H1 (cell line): ENCODE measurements at regions not wholly inside any gene's neighbourhood (a gene's known extent, or its start where the extent isn't known, plus 50 kb on each side); places are given as distances from the start of the nearest gene placed in this dataset.

Experiments used
- CTCF ChIA-PET: fragments of 300-600 bp; sonication (Branson Sonifier 250); formaldehyde crosslinking; loops from one replicate; lab custom pipeline; 2021; ENCODE audit not compliant: partially characterized antibody; lab: Charles Lee
- POLR2A ChIA-PET: fragments of 300-600 bp; sonication (Branson Sonifier 250); formaldehyde crosslinking; loops from one replicate; lab custom pipeline; 2021; ENCODE audit warnings: inconsistent platforms; ENCODE audit not compliant: partially characterized antibody; lab: Charles Lee
- DNase-seq, 2 experiments: peaks; one replicate each; pipeline versions ENCODE4 v3.0.0 to v3.0.0-alpha.2; 2010 to 2022; ENCODE audit warnings: low spot score in 2 of 2, low read depth in 1 of 2, mixed read lengths in 1 of 2
- FAIRE-seq: peaks from 2 replicates; lab custom pipeline; 2011; peaks lifted over from hg19 to GRCh38; lab: Jason Lieb, UNC
- H2AFZ ChIP-seq: 2 replicates; pipeline ENCODE4 v1.8.1; 2012; ENCODE audit warnings: low read length, inconsistent platforms
- H2AK5ac ChIP-seq: 2 replicates; pipeline ENCODE4 v1.6.1; 2013; ENCODE audit warnings: low read depth, low read length
- H2BK120ac ChIP-seq: replicated peaks from 2 replicates; pipeline ENCODE3; 2013; ENCODE audit warnings: low read depth, low read length, inconsistent platforms
- H2BK12ac ChIP-seq: 2 replicates; pipeline ENCODE4 v1.6.1; 2013; ENCODE audit warnings: low read depth, low read length
- H2BK15ac ChIP-seq: 2 replicates; pipeline ENCODE4 v1.6.1; 2013; ENCODE audit warnings: low read length
- H2BK20ac ChIP-seq: 2 replicates; pipeline ENCODE4 v1.6.1; 2013; ENCODE audit warnings: low read length
- H2BK5ac ChIP-seq: 2 replicates; pipeline ENCODE4 v1.6.1; 2013; ENCODE audit warnings: low read depth, low read length
- H3K14ac ChIP-seq: 2 replicates; pipeline ENCODE4 v1.6.1; 2013; ENCODE audit warnings: inconsistent platforms; ENCODE audit not compliant: insufficient read length
- H3K18ac ChIP-seq: 2 replicates; pipeline ENCODE4 v1.6.1; 2013; ENCODE audit warnings: low read length; ENCODE audit errors: extremely low read depth
- H3K23ac ChIP-seq: 2 replicates; pipeline ENCODE4 v1.6.1; 2013; ENCODE audit warnings: inconsistent platforms; ENCODE audit not compliant: insufficient read length
- H3K23me2 ChIP-seq: 2 replicates; pipeline ENCODE4 v1.6.1; 2013; ENCODE audit warnings: low read depth, low read length
- H3K27ac ChIP-seq: 2 replicates; pipeline ENCODE4 v1.6.1; 2011; ENCODE audit warnings: low read depth, low read length, inconsistent platforms
- H3K27me3 ChIP-seq, 4 experiments: replicated peaks in 1 of 4; 1 replicate in 1 of 4; 2 replicates in 3 of 4; pipeline versions ENCODE4 v1.6.1 to v1.8.1; 2011 to 2013; ENCODE audit warnings: low read length in 3 of 4, mild to moderate bottlenecking in 3 of 4, inconsistent platforms in 2 of 4, mixed read lengths in 2 of 4, moderate library complexity in 1 of 4; ENCODE audit not compliant: control insufficient read depth in 3 of 4, insufficient read depth in 3 of 4; ENCODE audit errors: extremely low read depth in 1 of 4
- H3K36me3 ChIP-seq, 4 experiments: 2 replicates each; pipeline versions ENCODE4 v1.6.1 to v1.8.1; 2011 to 2013; ENCODE audit warnings: mild to moderate bottlenecking in 4 of 4, low read length in 3 of 4, moderate library complexity in 2 of 4, control low read depth in 1 of 4, inconsistent platforms in 1 of 4; ENCODE audit not compliant: insufficient read depth in 4 of 4, control insufficient read depth in 2 of 4
- H3K4ac ChIP-seq: replicated peaks from 2 replicates; pipeline ENCODE3; 2013; ENCODE audit warnings: low read length, low read depth, mixed read lengths, inconsistent platforms; ENCODE audit not compliant: insufficient read length
- H3K4me1 ChIP-seq, 4 experiments: replicated peaks in 1 of 4; 1 replicate in 1 of 4; 2 replicates in 3 of 4; pipeline versions ENCODE4 v1.6.1 to v1.8.1; 2011 to 2013; ENCODE audit warnings: low read length in 3 of 4, inconsistent platforms in 2 of 4, mixed read lengths in 1 of 4; ENCODE audit not compliant: insufficient read depth in 4 of 4, control insufficient read depth in 3 of 4
- H3K4me2 ChIP-seq, 2 experiments: 2 replicates each; pipeline versions ENCODE4 v1.6.1 to v1.8.1; 2011 to 2013; ENCODE audit warnings: low read depth in 2 of 2, low read length in 2 of 2, control low read depth in 1 of 2, inconsistent platforms in 1 of 2, mild to moderate bottlenecking in 1 of 2; ENCODE audit not compliant: insufficient read depth in 1 of 2
- H3K4me3 ChIP-seq, 4 experiments: fragments of 200-600, 300-600 bp in 1 of 4; sonication (generic), shearing (Covaris generic), sonication (Bioruptor Twin) in 1 of 4; 2 replicates each; pipeline versions ENCODE4 v1.5.1 to v1.8.1; 2011 to 2016; ENCODE audit warnings: low read length in 4 of 4, low read depth in 3 of 4, control low read depth in 2 of 4, inconsistent platforms in 2 of 4, mild to moderate bottlenecking in 2 of 4, mixed read lengths in 1 of 4, moderate library complexity in 1 of 4; ENCODE audit not compliant: insufficient read depth in 2 of 4; ENCODE audit errors: extremely low read depth in 1 of 4
- H3K56ac ChIP-seq: replicated peaks from 2 replicates; pipeline ENCODE3; 2013; ENCODE audit warnings: low read depth, mild to moderate bottlenecking, mixed read lengths, low read length, inconsistent platforms; ENCODE audit not compliant: insufficient read length
- H3K79me1 ChIP-seq: 2 replicates; pipeline ENCODE4 v1.6.1; 2013; ENCODE audit warnings: low read depth, low read length, control low read depth
- H3K79me2 ChIP-seq, 2 experiments: 2 replicates each; pipeline versions ENCODE4 v1.6.1 to v1.8.1; 2012 to 2013; ENCODE audit warnings: low read length in 2 of 2, mild to moderate bottlenecking in 2 of 2, inconsistent platforms in 1 of 2; ENCODE audit not compliant: insufficient read depth in 2 of 2, control insufficient read depth in 1 of 2
- H3K9ac ChIP-seq, 4 experiments: replicated peaks in 1 of 4; 1 replicate in 1 of 4; 2 replicates in 3 of 4; pipeline versions ENCODE4 v1.6.1 to v1.8.1; 2011 to 2013; ENCODE audit warnings: low read depth in 3 of 4, low read length in 3 of 4, control low read depth in 2 of 4, mild to moderate bottlenecking in 2 of 4, moderate library complexity in 2 of 4, inconsistent platforms in 1 of 4; ENCODE audit errors: extremely low read depth in 1 of 4
- H3K9me3 ChIP-seq, 2 experiments: 2 replicates each; pipeline versions ENCODE4 v1.6.1 to v1.8.1; 2012 to 2013; ENCODE audit warnings: mild to moderate bottlenecking in 2 of 2, moderate library complexity in 2 of 2, control low read depth in 1 of 2, inconsistent platforms in 1 of 2, low read depth in 1 of 2, low read length in 1 of 2, mixed read lengths in 1 of 2; ENCODE audit not compliant: insufficient read depth in 2 of 2
- H4K20me1 ChIP-seq, 2 experiments: replicated peaks in 1 of 2; 2 replicates each; pipeline versions ENCODE3 to v1.8.1; 2011 to 2013; ENCODE audit warnings: inconsistent platforms in 2 of 2, low read length in 2 of 2, mild to moderate bottlenecking in 1 of 2; ENCODE audit not compliant: insufficient read depth in 2 of 2, control insufficient read depth in 1 of 2
- H4K5ac ChIP-seq: 2 replicates; pipeline ENCODE4 v1.6.1; 2013; ENCODE audit warnings: low read length, low read depth, mixed read lengths, inconsistent platforms; ENCODE audit not compliant: insufficient read length
- H4K8ac ChIP-seq: 2 replicates; pipeline ENCODE4 v1.8.0; 2013; ENCODE audit warnings: mild to moderate bottlenecking, moderate library complexity, low read length, inconsistent platforms; ENCODE audit not compliant: insufficient read depth; ENCODE audit errors: extremely low read depth
- H4K91ac ChIP-seq: replicated peaks from 2 replicates; pipeline ENCODE3; 2013; ENCODE audit warnings: low read length, mixed read lengths, inconsistent platforms; ENCODE audit not compliant: insufficient read length
- CEBPB ChIP-seq: IDR thresholded peaks from 2 replicates; pipeline ENCODE4 v1.6.1; 2012; ENCODE audit warnings: low read depth, low read length
- CHD1 ChIP-seq: IDR thresholded peaks from 2 replicates; pipeline ENCODE4 v1.6.1; 2012; ENCODE audit warnings: low read depth, low read length, improper control_type of control experiment
- CREB1 ChIP-seq: IDR thresholded peaks from 2 replicates; pipeline ENCODE4 v1.6.1; 2012; ENCODE audit warnings: inconsistent platforms
- CTBP2 ChIP-seq: IDR thresholded peaks from 2 replicates; pipeline ENCODE4 v1.7.0; 2011; ENCODE audit warnings: borderline replicate concordance, mild to moderate bottlenecking, moderate library complexity, mixed read lengths, low read length; ENCODE audit not compliant: insufficient read depth, insufficient read length
- HDAC2 ChIP-seq, 2 experiments: fragments of 300-600 bp in 1 of 2; sonication (generic) in 1 of 2; IDR thresholded peaks; 2 replicates each; pipeline ENCODE4 v1.6.1; 2011 to 2012; ENCODE audit warnings: low read depth in 2 of 2, low read length in 2 of 2, mild to moderate bottlenecking in 2 of 2, moderate library complexity in 2 of 2, borderline replicate concordance in 1 of 2, inconsistent platforms in 1 of 2
- KDM5A ChIP-seq: fragments of 200-600 bp; IDR thresholded peaks from 2 replicates; pipeline ENCODE4 v1.7.1; 2012; ENCODE audit warnings: mild to moderate bottlenecking, low read length, inconsistent platforms, mixed read lengths
- RFX5 ChIP-seq: IDR thresholded peaks from 2 replicates; pipeline ENCODE4 v1.6.1; 2011; ENCODE audit warnings: low read depth, low read length, improper control_type of control experiment, borderline replicate concordance
- RNF2 ChIP-seq: fragments of 200-900, 300-1000 bp; sonication (generic); IDR thresholded peaks from 2 replicates; pipeline ENCODE4 v1.7.1; 2016; ENCODE audit warnings: borderline replicate concordance, low read depth, mild to moderate bottlenecking, antibody characterized with exemption, low read length; ENCODE audit not compliant: poor library complexity, severe bottlenecking; ENCODE audit errors: missing control alignments
- SIN3A ChIP-seq, 2 experiments: IDR thresholded peaks in 1 of 2; conservative IDR thresholded peaks in 1 of 2; 2 replicates each; pipeline ENCODE4 v1.6.1; 2011 to 2012; ENCODE audit warnings: low read length in 2 of 2, improper control_type of control experiment in 1 of 2, low read depth in 1 of 2, mild to moderate bottlenecking in 1 of 2
- SUZ12 ChIP-seq: fragments of 200-600 bp; sonication (generic); IDR thresholded peaks from 2 replicates; pipeline ENCODE4 v1.6.1; 2012; ENCODE audit warnings: mild to moderate bottlenecking, inconsistent platforms, low read length, moderate library complexity, mixed read lengths
- TEAD4 ChIP-seq: IDR thresholded peaks from 2 replicates; pipeline ENCODE4 v1.6.1; 2012; ENCODE audit warnings: low read depth, low read length, inconsistent platforms, mixed read lengths
- WGBS, 2 experiments: shearing (Covaris generic) in 1 of 2; methylation state at CpG; one replicate each; pipeline versions ENCODE4 v1.1.6 to v1.1.7; 2013 to 2015; ENCODE audit warnings: low lambda C conversion rate in 2 of 2, mixed read lengths in 2 of 2, inconsistent platforms in 1 of 2, low coverage in 1 of 2, missing lambda C conversion rate in 1 of 2; ENCODE audit not compliant: insufficient replicate concordance in 2 of 2, insufficient coverage in 1 of 2, insufficient read length in 1 of 2; ENCODE audit errors: extremely low coverage in 1 of 2, missing lambda C conversion rate in 1 of 2; 5-methylcytosine and 5-hydroxymethylcytosine counted together
- TF ChIP-seq, protein P1 (sequence below): IDR thresholded peaks from 2 replicates; pipeline ENCODE4 v1.6.1; 2012; ENCODE audit warnings: inconsistent platforms

DNA sequence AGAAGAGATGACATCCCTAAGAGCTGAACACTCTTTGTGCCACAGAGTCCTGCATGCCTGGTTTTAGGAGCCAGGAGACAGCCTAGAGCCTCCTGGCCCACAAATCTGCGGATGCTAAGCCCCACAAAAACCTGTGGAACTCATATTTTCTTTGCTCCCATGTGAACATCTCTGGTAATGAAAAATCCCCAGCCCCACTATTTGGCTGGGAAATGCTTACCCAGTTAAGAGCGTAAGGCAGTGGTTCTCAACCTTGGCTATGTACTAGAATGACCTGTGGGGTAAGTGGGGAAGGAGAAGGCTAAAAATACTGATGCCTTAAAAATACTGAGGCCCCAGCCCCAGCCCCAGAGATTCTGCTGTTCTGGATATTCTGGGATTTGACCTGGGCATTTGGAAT, 208.1 kb downstream of the EN1 start:
- ChIA-PET POLR2A (no interaction called here), CTCF (no interaction called here)
- Histone ChIP-seq H2BK12ac (no peak overlapping the region), H4K8ac (no peak overlapping the region), H2BK120ac (no peak overlapping the region), H2BK15ac (no peak overlapping the region), H4K91ac (no peak overlapping the region), H3K27ac (no peak overlapping the region), H4K5ac (no peak overlapping the region), H3K23ac (no peak overlapping the region), H3K4ac (no peak overlapping the region), H2BK5ac (no peak overlapping the region), H3K56ac (no peak overlapping the region), H3K79me1 (no peaks in the 10 kb centered on the region), H3K18ac (no peak overlapping the region), H3K23me2 (no peaks in the 10 kb centered on the region), H3K9ac (no peak overlapping the region), H3K14ac (no peak overlapping the region), H3K9me3 (no peaks in the 10 kb centered on the region; a peak in 1 of 4 replicates), H2BK20ac (no peak overlapping the region), H3K4me1 (peaks cover 1 to 17% (median 11%) of the 10 kb centered on the region in 4 experiments; a peak in 6 of 7 replicates), H2AFZ (no peak overlapping the region), H4K20me1 (no peaks in the 10 kb centered on the region), H3K79me2 (no peaks in the 10 kb centered on the region), H3K4me2 (no peak overlapping the region), H2AK5ac (no peak overlapping the region), H3K4me3 (no peak overlapping the region), H3K27me3 (peaks cover 0 to 7% (median 4%) of the 10 kb centered on the region in 4 experiments; a peak in 3 of 7 replicates), H3K36me3 (no peaks in the 10 kb centered on the region)
- WGBS, 2 experiments: 92% methylated on average over 2 of the region's 2 CpGs; no CpG with 5 or more reads in 1 of the 2 experiments
- FAIRE-seq (no peak), DNase-seq (no peak)
- TF ChIP-seq CREB1 (no peak), RFX5 (no peak), TEAD4 (no peak), SIN3A (conservative IDR thresholded peaks at IDR 0.05 in 1 of 2, IDR thresholded peaks at IDR 0.05 in 1 of 2; ENCODE audit: low read depth in 1 of 2, low read length in 2 of 2) (no peak), KDM5A (no peak), CHD1 (no peak), CEBPB (no peak), RNF2 (no peak), CTBP2 (no peak), HDAC2 (IDR thresholded peaks at IDR 0.05; ENCODE audit: borderline replicate concordance in 1 of 2, low read depth in 2 of 2, low read length in 2 of 2) (no peak), SUZ12 (no peak)
- TF ChIP-seq, protein P1, sequence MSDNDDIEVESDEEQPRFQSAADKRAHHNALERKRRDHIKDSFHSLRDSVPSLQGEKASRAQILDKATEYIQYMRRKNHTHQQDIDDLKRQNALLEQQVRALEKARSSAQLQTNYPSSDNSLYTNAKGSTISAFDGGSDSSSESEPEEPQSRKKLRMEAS: no peak
